ENCODE measurements at regions not wholly inside any gene's neighbourhood (a gene's known extent, or its start where the extent isn't known, plus 50 kb on each side); places are given as distances from the start of the nearest gene placed in this dataset.

- DNase-seq (ENCODE audit: insufficient read length, low spot score) = no peak
- no peak for FAIRE-seq
- TF ChIP-seq CTCF (IDR thresholded peaks at IDR 0.05; ENCODE audit: insufficient read depth, missing control alignments) = no peak
Observed at GRCh38 chr1:208393416-208393815, 149.2 kb upstream of the PLXNA2 start.

- FAIRE-seq (no peak), DNase-seq (ENCODE audit: insufficient read length, low spot score) (no peak)
- no peak for TF ChIP-seq CTCF (IDR thresholded peaks at IDR 0.05; ENCODE audit: insufficient read depth, missing control alignments)
Observed at GRCh38 chr1:208393826-208394225, 149.6 kb upstream of the PLXNA2 start.

- TF ChIP-seq CTCF (IDR thresholded peaks at IDR 0.05; ENCODE audit: insufficient read depth, missing control alignments) = no peak
- no peak for FAIRE-seq
- no peak for DNase-seq (ENCODE audit: insufficient read length, low spot score)
Observed at GRCh38 chr1:208397286-208397685, 153.1 kb upstream of the PLXNA2 start.

- no peak for TF ChIP-seq CTCF (IDR thresholded peaks at IDR 0.05; ENCODE audit: insufficient read depth, missing control alignments)
- no peak for DNase-seq (ENCODE audit: insufficient read length, low spot score)
- FAIRE-seq = no peak
Observed at GRCh38 chr1:208405014-208405413, 160.8 kb upstream of the PLXNA2 start.

GRCh38 chr1:208409176-208409575 is 165.0 kb upstream of the PLXNA2 start:
- no peak for FAIRE-seq
- no peak for TF ChIP-seq CTCF (IDR thresholded peaks at IDR 0.05; ENCODE audit: insufficient read depth, missing control alignments)
- no peak for DNase-seq (ENCODE audit: insufficient read length, low spot score)

- TF ChIP-seq CTCF (IDR thresholded peaks at IDR 0.05; ENCODE audit: insufficient read depth, missing control alignments) = no peak
- no peak for FAIRE-seq
- DNase-seq (ENCODE audit: insufficient read length, low spot score) = no peak
Observed at GRCh38 chr1:208410409-208410808, 166.2 kb upstream of the PLXNA2 start.

GRCh38 chr1:208413006-208413405 is 168.8 kb upstream of the PLXNA2 start:
- FAIRE-seq (no peak), DNase-seq (ENCODE audit: insufficient read length, low spot score) (no peak)
- TF ChIP-seq CTCF (IDR thresholded peaks at IDR 0.05; ENCODE audit: insufficient read depth, missing control alignments) = no peak
